Osteocyte (in vitro differentiated cells): ENCODE measurements at regions not wholly inside any gene's neighbourhood (a gene's known extent, or its start where the extent isn't known, plus 50 kb on each side); places are given as distances from the start of the nearest gene placed in this dataset.
"Not testable (repeated sequence)": the region's sequence is repeated elsewhere in the genome, so short reads cannot be mapped to it uniquely, and the experiment has no call there.

Source experiments
- DNase-seq: peaks from one replicate; pipeline ENCODE4 v3.0.0; 2021; ENCODE audit warnings: mixed read lengths; ENCODE audit not compliant: unreplicated experiment; ENCODE audit errors: extremely low spot score
- H3K27ac Mint-ChIP-seq: one replicate; pipeline ENCODE4 v1.8.0; 2021; ENCODE audit warnings: mild to moderate bottlenecking, mixed read lengths; ENCODE audit not compliant: unreplicated experiment
- H3K27me3 Mint-ChIP-seq: one replicate; pipeline ENCODE4 v1.8.0; 2021; ENCODE audit warnings: mixed read lengths; ENCODE audit not compliant: unreplicated experiment
- H3K36me3 Mint-ChIP-seq: one replicate; pipeline ENCODE4 v1.8.0; 2021; ENCODE audit warnings: mixed read lengths; ENCODE audit not compliant: unreplicated experiment
- H3K4me1 Mint-ChIP-seq: one replicate; pipeline ENCODE4 v1.8.0; 2021; ENCODE audit warnings: mixed read lengths; ENCODE audit not compliant: unreplicated experiment
- H3K4me3 Mint-ChIP-seq: one replicate; pipeline ENCODE4 v1.8.0; 2021; ENCODE audit warnings: mild to moderate bottlenecking, moderate library complexity, mixed read lengths; ENCODE audit not compliant: unreplicated experiment
- H3K9me3 Mint-ChIP-seq: one replicate; pipeline ENCODE4 v1.8.0; 2021; ENCODE audit warnings: mixed read lengths; ENCODE audit not compliant: unreplicated experiment
- CTCF ChIP-seq: fragments of 200-600 bp; sonication (generic); IDR thresholded peaks from 2 replicates; pipeline ENCODE4 v1.5.0; 2021; ENCODE audit warnings: antibody characterized with exemption, mild to moderate bottlenecking, moderate library complexity

- Mint-ChIP-seq H3K36me3 (no peaks in the 10 kb centered on the region), H3K9me3 (peaks cover 19% of the 10 kb centered on the region), H3K27ac (no peak overlapping the region), H3K4me3 (no peak overlapping the region), H3K27me3 (no peaks in the 10 kb centered on the region), H3K4me1 (no peaks in the 10 kb centered on the region)
- TF ChIP-seq CTCF: no peak
- no peak for DNase-seq
These were observed 1283.7 kb downstream of the TP53TG3F start for GRCh38 chr16:34743115-34743514.

- TF ChIP-seq CTCF: no peak
- H3K9me3 Mint-ChIP-seq: peaks cover 25% of the 10 kb centered on the region
- no peaks in the 10 kb centered on the region for H3K27me3 Mint-ChIP-seq
- no peak for DNase-seq
- H3K27ac Mint-ChIP-seq: no peak overlapping the region
- no peaks in the 10 kb centered on the region for H3K4me1 Mint-ChIP-seq
- no peak overlapping the region for H3K4me3 Mint-ChIP-seq
- H3K36me3 Mint-ChIP-seq: no peaks in the 10 kb centered on the region
These were observed 1299.4 kb downstream of the TP53TG3F start for GRCh38 chr16:34758835-34759234.

GRCh38 chr16:34791835-34792234 is 1332.4 kb downstream of the TP53TG3F start:
- DNase-seq, H3K27me3 Mint-ChIP-seq, H3K27ac Mint-ChIP-seq, H3K4me3 Mint-ChIP-seq, H3K36me3 Mint-ChIP-seq, H3K4me1 Mint-ChIP-seq: not testable (repeated sequence)
- peaks cover 34% of the 10 kb centered on the region for H3K9me3 Mint-ChIP-seq

GRCh38 chr16:34801875-34802274 is 1342.5 kb downstream of the TP53TG3F start:
- no peaks in the 10 kb centered on the region for H3K27me3 Mint-ChIP-seq
- no peak for TF ChIP-seq CTCF

GRCh38 chr16:34802396-34802795 is 1343.0 kb downstream of the TP53TG3F start:
- Mint-ChIP-seq H3K4me1 (no peaks in the 10 kb centered on the region), H3K4me3 (no peak overlapping the region), H3K27ac (no peak overlapping the region), H3K36me3 (no peaks in the 10 kb centered on the region), H3K9me3 (peaks cover 31% of the 10 kb centered on the region), H3K27me3 (no peaks in the 10 kb centered on the region)
- no peak for TF ChIP-seq CTCF
- DNase-seq: no peak

More at GRCh38 chr16:34801875-34802274, 1342.5 kb downstream of the TP53TG3F start:
- Mint-ChIP-seq H3K4me1 (no peaks in the 10 kb centered on the region), H3K36me3 (no peaks in the 10 kb centered on the region), H3K27ac (no peak overlapping the region), H3K9me3 (peaks cover 33% of the 10 kb centered on the region), H3K4me3 (no peak overlapping the region)
- DNase-seq: no peak
